Hippocampal formation (tissue), 2 donors: ENCODE measurements at regions not wholly inside any gene's neighbourhood (a gene's known extent, or its start where the extent isn't known, plus 50 kb on each side); places are given as distances from the start of the nearest gene placed in this dataset.

Source experiments
- DNase-seq, 2 donors: peaks; one replicate each; lab custom pipeline; 2025; lab: John Stamatoyannopoulos, UW

DNA sequence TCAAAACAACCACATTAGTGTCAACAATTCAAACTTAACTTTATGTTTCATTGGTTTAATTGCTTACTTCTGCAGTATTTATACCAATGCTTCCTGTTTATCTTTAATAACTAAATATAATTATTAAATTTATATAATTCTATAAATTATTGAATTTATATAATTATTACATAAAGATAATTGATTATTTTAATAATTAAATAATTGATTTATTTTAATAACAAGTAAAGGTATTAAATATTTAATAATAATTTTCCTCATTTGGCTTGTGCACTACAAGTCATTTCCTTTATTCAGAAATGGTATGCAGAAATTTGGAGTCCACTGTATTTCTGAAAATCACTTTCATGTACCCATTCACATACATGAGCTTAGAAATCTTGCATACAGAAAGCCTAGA is 156.2 kb upstream of the NSMCE3 start:
- no peak for DNase-seq

DNA sequence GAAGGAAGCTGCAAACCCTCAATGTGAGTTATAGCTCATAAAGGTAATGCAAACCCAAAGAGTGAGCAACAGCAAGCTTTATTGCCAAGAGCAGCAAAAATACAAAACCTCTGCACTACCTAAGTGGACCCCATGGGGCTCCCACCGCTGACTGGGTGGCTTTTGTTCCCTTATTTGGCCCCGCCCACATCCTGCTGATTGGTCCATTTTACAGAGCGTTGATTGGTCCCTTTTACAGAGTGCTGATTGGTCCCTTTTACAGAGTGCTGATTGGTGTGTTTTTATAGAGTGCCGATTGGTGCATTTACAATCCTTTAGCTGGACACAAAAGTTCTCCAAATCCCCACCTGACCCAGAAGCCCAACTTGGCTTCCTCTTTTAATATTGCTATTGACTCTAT is 154.5 kb upstream of the NSMCE3 start:
- no peak for DNase-seq

DNA sequence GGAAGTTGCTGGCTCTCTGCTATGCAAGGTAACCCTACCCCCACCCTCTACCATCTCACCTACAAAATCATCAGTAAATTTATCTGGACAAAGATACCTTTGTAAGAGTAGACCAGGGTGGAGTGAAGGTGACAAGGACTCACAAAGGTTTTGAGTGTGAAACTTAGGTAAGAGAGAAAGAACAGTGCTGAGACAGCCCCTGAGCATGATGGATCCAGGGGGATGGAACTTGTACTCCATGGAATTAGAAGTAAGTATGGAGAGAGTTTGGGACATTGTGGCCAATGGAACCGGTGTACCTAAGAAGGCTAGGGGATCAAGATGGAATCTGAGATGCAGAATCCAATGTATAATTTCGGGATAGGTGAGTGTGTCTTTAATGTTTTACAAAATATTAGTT is 153.0 kb upstream of the NSMCE3 start:
- no peak for DNase-seq

DNA sequence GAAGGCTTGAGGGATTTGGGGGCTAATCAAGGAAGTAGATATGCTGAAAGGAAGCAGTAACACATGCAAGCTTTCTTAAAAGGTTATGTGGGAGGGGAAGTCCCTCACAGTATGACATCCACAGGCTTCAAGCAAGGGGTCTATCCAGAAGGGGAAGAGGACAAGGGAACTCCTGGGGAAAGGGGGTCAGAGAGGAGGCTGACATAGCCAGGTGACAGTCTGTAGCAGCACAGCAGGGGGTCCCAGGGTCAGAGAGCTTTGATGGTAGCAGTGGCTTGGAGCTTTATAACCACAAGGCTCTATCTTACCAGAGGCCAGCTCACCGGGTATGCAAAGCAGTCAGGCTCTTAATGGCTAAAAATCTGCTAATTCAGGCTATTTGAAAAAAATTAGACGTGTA is 150.6 kb upstream of the NSMCE3 start:
- no peak for DNase-seq

DNA sequence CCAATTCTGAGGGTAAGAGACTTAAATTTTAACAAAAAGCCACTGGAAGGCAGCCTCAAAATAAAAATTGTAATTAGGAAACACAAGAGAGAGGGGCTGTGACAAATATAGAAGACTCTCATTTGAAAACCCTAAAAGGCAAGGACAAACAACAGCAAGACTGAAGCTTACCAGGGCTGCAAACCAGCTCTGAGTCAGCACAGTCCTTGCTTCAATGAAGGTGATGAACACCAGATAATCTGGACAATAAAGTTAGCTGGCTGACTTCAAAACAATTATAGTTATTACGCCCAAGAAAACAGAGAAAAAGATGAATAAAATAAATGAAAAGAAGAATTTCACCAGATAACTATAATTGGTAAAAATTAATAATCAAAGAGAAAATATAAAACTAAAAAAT is 149.3 kb upstream of the NSMCE3 start:
- DNase-seq, result no peak

DNA sequence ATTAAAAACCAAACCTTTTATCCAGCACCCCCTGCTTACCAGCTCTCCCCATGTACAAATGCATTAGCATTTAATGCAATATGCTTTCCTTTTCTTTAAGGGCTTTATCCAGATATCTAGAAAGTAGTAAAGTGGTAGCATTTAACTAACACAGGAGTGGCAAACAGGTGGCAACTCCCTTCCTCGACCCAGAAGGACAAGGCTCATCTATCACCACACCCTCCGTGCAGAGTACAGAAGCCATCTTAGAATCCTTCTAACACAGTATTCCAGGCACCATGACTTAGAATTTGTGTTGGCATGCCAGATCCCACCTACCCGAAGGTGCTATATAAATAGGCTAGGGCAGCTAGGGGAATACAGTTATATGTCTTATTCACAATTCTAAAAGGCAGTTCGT is 148.6 kb upstream of the NSMCE3 start:
- no peak for DNase-seq

DNA sequence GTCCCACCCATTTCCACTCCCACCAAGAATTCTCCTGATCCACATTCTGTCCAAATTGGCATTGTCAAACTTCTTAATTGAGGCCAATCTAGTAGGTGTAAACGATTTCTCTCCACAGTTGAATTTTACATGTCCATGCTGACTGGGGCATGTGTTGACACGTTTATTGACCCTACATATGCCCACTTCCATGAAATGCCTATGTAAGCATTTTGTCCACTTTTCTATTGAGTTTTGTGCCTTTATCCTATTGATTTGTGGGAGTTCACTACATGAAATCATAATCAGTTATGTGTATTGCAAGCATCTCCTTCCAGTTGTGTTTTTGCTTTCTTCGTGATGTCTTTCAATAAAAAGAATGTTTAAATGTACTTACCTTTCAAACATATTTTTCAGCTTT is 141.7 kb upstream of the NSMCE3 start:
- no peak for DNase-seq

DNA sequence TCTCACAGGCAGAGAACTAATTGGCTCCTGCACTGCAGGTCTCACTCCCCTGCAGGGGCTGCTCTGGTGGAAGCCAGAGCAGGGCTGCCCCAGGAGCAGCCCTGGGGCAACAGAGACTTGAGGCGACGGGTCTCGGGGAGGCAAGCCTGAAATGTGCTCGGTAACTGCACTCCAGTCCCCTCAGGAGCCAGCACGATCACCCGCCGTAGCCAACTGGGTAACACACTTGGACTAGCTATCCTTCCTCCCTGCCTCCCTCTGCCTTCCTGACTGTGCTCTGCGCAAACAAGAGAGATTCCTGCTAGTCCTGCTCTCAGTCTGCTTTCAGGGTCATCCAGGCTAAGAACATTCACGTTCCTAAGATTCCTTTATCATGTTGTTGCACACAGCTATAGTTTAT is 140.7 kb upstream of the NSMCE3 start:
- no peak for DNase-seq

DNA sequence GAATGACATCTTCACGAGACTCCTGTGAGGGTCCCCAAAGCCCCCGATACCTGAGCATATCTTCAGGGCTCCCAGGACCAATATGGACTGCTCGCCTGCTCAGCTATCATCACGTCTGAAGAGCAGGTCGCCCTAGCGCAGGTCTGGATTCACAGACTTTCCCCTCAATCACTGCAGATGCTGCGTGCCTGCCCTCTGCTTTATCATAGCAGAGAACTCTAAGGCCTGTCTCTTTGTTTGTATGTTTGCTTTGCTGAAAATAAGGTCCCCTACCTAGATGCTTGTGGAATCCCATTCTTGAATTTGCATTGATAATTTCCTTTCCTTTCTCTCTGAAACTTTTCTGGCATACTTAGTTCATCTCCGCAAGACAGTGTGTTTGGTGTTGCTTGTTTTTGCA is 140.3 kb upstream of the NSMCE3 start:
- DNase-seq, result no peak

DNA sequence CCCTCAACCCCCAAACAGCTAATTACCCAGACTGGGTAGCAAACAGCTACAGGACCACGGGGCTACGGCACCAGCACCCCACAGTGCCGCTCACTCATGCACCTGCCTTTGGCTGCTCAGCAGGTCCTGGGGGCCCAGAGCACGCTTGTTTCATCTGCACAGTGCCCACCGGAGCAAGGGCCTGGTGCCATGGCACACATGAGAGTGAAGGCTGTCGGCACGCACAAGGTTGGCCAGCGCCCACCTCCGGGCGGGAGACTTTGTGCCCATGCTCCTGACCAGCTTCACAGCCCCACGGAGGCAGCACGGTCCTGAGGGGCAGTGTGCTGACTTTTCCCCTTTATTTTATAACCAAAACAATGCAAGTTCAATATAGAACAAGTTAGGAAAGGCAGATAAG is 135.9 kb upstream of the NSMCE3 start:
- no peak for DNase-seq

DNA sequence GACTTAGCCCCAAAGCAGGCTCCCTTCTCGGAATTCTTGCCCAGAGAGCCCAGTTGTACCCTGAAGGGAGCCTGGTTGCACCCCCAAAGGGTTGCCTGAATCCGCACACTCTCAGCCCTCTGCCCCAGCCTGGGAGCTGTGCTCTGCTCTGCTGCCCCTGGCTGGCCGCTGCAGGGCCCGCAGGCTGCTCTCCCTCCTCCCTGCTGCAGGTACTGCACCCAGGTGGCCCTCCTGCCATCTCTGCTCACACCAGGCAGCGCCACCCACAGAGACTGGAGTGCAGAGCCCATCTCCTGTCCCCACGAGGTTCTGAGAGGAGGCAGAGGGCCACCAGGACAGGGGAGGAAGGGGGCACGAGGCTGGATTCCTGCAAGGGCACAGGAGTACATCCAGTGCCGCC is 134.2 kb upstream of the NSMCE3 start:
- DNase-seq, result no peak

DNA sequence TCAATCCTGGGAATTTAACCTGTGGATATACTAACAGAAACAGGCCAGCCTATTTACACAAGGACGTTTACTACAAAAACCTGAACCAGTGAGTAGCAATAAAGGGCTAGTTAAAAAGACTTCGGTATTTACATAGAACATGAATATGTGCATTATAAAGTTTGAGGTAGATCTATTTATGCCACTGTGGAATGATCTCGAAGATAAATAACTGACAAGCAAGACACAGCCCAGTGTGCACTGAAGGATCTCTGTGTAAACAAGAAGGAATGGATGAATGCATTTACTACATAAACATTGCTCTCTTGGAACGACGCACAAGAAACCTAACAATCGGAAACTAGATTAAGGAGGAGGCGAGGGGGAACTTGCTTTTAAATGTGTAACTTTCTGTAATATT is 132.0 kb upstream of the NSMCE3 start:
- DNase-seq, result no peak

DNA sequence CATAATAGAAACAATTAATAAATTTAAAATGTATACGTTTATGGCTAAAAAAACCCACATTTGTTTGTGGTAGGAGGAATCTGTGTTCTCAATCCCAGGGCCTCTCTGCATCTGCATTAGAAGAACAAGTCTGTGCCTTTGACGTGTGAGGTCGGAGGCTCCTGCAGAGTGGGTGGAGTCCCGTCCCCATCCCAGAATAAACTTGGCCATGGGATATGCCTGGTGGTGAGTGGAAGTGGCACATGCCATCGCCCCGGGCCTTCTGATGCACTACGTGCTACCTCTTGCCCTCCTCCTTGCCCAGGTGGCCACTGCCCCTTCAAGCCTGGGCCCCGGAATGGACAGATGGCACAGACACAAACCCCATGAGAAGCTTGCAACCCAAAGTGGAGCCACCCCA is 131.1 kb upstream of the NSMCE3 start:
- no peak for DNase-seq

DNA sequence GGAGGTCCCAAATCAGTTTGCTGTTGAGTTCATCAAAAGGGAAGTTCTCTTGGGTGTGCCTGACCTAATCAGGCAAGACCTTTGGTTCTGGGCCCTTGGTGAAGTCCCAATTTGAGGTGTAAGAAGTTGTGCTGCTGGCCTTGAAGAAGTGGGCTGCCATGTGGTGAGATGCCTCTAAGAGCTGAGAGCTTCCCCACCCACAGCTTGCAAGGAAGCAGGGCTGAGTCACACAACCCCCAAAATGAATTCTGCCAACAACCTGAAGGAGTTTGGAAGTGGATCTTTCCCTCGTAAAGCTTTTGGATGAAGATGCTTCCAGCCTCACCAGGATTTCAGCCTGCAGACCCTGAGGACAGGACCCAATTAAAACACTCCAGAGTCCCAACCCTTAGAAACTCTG is 129.3 kb upstream of the NSMCE3 start:
- DNase-seq, result no peak

DNA sequence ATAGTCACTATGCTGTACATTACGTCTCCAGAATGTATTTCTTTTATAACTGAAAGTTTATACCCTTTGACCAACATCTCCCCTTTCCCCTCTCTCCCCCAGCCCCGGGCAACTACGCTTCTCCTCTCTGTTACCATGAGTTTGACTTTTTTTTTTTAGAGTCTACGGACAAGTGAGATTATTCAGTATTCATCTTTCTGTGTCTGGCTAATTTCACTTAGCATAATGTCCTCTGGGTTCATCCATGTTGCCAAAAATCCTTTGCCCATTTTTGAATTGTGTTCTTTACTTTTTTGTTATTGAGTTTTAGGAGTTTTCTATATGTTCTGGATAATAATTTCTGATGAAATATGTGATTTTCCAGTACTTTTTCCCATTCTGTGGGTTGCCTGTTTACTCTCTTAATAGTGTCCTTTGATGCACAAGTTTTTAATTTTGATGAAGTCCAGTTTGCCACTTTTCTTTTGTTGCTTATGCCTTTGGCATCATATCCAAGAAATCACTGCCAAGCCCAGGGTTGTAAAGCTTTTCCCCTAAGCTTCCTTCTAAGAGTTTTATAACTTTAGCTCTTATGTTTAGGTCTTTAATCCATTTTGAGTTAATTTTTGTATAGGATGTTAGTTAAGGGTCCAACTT is 126.7 kb upstream of the NSMCE3 start:
- DNase-seq, result no peak

DNA sequence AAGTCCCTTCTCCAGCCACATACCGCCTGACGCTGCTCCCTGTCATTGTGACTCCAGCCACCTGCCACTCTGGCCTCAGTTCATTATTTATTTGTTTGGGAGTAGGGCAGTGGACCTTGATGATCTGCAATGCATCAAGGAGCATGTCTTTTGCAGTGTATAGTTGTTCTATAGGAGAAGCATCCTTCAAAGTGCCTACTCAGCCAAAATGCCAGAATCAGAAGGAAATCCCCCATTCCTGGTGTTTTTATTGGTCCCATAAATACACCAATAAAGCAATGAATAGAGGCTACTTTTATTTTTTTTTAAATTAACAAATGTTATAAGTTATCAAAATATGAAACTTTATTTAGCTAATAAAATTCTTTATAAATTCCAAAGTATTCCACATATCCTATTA is 123.8 kb upstream of the NSMCE3 start:
- DNase-seq, result no peak

DNA sequence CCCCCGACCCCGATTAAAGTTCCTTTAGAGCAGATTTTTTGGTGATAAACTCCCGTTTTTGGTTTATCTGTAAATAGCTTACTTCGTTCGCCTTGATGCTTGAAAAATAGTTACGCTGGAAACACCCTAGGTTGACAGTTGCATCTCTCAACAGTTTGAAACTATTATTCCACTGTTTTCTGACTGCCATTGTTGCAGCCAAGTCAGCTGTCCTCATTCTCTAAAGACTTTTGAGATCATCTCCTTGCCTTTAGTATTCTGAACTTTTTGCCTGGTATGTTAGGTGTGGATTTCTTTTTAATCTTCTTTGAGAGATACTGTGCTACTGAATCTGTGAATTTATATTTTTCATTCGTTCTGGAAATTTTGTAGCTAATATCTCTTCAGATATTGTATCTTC is 122.7 kb upstream of the NSMCE3 start:
- DNase-seq, result no peak

DNA sequence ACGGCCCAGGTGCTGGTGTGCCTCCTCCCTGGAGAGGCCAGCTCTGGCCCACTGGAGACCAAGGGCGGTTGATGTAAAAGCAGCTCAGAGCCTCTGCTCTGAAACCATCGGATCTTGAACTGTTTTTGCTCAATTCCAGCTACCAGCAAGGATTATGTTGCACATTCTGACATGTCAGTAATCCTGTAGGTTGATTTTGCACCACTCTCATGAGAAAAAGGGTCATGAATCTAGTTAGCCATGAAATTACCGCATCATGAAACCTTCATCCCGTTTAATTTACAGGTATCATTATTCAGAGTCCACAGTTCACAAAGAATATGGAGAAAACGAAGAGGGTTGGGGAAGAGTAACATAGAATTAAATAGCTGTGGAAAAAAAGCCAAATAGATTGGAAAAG is 120.4 kb upstream of the NSMCE3 start:
- DNase-seq, result no peak

DNA sequence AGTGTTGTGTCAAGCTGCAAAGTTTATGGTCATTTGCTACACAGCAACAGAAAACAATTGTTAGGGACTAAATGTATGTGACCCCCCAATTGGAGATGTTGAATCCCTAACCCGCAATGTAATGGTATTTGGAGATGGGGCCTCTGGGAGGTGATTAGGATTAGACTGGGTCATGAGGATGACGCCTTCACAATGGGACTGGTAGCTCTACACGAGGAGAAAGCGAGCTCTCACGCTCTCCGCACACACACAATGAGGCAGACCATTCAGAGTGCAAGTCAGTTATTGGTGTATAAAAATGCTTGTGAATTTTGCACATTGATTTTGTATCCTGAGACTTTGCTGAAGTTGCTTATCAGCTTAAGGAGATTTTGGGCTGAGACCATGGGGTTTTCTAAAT is 116.9 kb upstream of the NSMCE3 start:
- DNase-seq, result no peak

DNA sequence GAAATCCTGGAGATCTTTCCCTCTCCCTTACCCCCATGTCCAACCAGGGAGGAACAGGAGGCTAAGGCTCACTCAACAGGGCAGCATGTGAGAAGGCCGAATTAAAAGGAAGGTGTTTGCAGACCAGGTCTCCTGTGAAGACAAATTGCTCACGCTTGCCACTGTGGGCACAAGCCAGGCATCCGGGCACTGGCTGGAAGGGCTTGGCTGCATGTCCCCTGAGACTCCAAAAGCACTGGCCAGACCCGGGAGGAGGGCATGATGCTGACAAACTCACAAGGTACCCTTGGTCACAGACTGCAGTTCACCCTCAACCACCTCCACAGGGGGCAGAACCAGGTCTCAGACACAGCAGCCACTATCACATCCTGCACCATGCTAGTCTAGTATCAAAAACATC is 113.7 kb upstream of the NSMCE3 start:
- no peak for DNase-seq

DNA sequence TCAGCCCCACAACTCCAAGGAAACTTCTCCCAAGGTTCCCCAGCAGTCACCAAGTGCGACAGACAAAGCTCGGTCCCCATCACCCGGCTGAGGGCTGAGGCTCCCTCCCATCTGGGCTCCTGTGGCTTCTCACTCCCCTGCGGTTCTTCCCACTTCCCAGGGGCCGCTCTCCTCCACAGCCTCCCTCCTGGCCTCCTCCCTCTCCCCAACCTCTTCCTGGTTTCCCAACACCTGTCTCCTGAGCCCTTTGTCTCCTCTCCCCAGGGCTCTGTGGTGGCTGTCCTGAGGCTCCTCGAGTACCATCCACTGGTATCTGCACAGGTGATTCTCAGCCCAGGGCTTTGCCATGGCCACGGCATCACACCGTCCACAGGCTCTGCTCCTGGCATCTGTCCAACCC is 113.2 kb upstream of the NSMCE3 start:
- no peak for DNase-seq

DNA sequence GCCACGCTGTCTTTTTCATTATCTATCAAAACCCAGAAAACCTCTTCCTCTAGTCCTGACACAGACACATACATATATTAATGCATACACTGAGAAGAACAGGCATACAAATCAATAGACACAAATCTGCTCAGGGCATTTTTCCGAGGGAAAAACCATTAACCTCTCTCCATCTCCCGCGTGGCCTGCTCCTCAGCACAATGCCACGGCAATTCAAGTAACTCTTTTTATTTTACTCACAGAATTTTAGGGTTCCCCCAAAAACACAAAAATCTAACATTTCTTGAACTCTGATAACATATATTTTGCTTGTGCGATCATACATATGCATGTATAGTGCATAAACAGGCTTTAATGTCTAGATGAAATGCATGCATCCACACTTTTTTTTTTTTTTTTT is 110.8 kb upstream of the NSMCE3 start:
- DNase-seq, result no peak

DNA sequence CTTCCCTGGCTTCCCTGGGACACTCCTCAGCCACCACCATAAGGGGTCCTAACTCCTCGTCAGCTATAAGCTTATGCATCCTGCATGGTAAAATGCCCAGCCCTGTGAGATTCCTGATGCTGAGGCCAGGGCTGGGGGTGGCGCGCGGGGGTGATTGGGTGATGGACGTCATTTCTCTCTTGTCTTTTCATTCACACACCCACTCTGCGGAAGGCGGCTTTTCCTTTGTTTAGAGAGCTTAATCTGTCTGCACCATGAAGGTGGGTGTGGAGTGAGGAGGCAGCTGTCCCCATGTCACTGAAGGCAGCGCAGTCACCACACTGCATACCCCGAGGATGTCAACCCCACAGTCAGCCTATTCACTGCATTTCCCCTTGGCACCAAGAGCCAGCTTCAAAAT is 110.0 kb upstream of the NSMCE3 start:
- DNase-seq, result no peak

DNA sequence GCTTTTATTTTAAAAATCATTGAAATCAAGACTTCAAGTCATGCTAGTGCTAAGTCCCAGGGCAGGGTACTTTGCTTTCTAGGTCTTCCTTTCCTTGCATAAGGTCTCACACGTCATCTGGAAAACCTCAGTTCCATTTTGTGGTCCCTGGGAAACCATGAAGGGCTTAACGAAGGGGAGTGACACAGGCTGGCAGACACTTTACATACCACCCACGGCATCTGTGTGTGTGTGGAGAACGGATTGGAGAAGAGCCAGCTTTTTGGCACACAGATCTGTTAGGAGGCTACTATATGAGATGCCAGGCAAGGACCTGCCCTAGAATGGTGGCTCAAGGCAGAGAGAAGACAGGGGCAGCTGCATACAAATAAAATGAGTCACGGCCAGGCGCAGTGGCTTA is 107.5 kb upstream of the NSMCE3 start:
- no peak for DNase-seq

DNA sequence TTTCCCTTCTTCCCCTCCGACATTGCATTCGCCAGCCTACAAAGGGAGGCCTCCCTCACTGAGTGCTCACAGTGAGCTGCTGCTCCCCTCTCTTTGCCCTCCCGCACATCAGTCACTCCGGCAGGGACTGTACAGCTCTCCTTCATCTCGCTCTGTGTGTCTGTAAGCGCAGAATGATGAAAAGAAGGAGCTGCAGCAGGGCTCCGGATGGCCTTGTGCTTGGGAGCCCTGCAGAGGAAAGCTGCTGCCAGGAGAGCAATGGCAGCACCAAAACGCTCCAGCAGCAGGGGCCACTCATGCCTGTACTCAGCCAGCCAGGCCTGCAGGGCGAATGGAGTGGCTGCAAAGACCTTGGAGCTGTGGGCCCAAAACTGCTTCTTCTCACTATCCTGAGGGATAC is 107.0 kb upstream of the NSMCE3 start:
- DNase-seq, result no peak
